ENCODE measurements at regions not wholly inside any gene's neighbourhood (a gene's known extent, or its start where the extent isn't known, plus 50 kb on each side); places are given as distances from the start of the nearest gene placed in this dataset.
"Not testable (repeated sequence)": the region's sequence is repeated elsewhere in the genome, so short reads cannot be mapped to it uniquely, and the experiment has no call there.

DNA sequence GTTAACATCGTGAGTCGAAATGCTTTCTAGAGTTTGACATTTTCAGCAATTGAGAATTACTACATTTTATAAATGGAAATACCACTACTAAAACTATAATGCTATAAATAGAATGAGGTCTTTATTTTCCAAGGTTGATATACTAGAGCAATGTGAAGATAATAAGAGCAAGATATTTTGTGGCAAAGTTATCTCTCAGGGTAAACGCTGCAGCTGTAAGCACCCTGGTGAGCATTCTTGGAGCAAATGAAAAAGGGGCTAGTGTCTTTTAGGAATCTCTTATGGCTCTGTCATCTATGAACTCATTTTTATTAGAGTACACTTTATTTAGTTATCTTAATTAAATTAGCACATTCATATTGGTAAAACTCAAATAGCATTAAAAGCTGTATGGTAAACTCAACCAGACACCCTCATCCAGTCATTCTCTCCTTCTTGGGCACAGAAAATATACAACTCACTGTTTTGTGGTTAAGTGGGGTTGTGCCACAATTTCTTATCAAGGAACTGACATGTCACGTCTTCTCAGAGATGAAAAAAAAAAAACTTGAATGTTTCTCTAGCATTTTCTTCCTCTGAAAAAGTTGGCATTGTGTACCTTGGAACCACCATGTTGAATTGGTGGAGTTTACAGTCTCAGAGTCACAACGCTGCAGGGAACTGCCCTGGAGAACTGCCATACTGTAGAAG lies 289.5 kb upstream of the PFKP start:
- no peak for DNase-seq

GRCh38 chr10:2772816-2773631 lies 294.3 kb upstream of the PFKP start:
- no peak for DNase-seq

- DNase-seq = no peak
Measured at GRCh38 chr10:2772135-2772534, 295.2 kb upstream of the PFKP start.

DNA sequence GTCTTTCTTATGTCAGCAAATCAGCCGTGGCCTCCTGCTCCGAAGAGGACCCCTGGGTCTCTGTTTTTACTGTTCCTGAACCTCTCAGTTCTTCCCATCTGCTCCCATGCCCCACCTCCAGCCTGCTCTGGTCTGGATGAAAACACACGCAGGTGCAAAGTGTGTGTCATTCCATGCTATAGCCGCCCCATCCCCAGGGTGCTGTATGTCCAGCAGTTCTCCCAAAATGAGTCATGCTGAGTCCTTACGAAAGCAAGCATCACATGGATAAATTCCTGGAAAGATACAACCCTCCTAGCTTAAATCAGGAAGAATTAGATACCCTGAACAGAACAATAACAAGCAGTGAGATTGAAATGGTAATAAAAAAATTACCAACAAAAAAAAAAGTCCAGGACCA lies 300.1 kb upstream of the PFKP start:
- DNase-seq = not testable (repeated sequence)

DNA sequence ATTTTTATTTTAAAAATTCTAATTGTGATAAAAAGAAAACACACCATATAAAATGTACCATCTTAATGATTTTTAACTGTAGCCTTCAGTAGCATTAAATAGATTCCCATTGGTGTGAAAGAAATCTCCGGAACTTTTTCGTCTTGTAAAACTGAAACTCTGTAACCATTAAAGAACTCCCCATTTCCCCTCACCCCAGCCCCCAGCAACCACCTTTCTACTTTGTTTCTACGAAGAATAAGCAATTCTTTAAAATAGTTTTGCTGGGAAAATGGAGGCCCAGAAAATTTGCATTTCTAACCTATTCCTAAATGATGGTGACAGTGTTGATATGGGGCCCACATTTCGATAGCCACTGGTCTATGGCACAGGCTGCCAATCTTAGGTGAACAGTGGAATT lies 305.4 kb upstream of the PFKP start:
- no peak for DNase-seq

DNA sequence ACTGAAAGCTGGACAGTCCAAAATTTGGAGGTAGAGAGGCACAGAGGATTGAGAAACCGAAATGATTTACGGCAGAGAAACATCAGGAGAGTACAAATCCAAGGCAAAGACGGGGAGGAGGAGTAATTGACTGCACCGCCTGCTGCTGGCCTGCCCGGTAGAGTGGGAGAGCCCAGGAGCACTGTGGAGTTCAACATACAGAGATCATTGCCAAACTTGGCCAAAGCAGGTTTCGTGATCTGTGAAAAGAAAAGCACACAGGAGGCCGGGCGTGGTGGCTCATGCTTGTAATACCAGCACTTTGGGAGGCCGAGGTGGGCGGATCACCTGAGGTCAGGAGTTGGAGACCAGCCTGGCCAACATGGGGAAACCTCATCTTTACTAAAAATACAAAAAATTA lies 306.0 kb upstream of the PFKP start:
- DNase-seq = no peak

DNA sequence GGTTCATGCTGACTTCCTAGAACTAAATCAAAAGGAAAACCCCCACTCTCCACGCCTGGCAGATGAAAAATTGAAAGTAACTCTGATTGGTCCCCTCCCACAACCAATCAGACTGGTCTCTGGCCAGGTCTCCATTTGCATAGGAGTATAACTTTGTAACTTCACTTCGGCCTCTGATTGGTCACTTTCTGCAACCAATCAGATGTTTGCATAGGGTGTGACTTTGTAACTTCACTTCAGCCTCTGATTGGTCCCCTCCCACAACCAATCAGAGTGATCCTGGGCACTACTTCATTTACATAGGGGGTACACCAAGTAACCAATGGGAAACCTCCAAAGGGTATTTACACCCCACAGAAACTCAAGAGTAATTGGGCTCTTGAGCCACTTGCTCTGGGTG lies 306.6 kb upstream of the PFKP start:
- no peak for DNase-seq

- DNase-seq = no peak
Measured at GRCh38 chr10:2759233-2759632, 308.1 kb upstream of the PFKP start.

DNA sequence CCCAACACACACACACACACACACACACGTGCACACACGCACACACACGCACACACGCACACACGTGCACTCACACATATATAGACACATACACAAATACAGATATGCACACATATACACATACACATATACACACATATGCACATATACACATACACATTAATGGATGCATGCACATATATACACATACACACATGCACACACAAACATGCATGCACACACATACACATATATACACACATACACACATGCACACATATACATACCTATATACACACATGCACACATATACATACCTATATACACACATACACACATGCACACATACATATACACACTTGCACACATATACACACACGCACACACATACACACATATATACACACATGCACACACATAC lies 312.4 kb upstream of the PFKP start:
- no peak for DNase-seq

- DNase-seq = no peak
Measured at GRCh38 chr10:2748287-2748686, 319.1 kb upstream of the PFKP start.

GRCh38 chr10:2746638-2747037 lies 320.7 kb upstream of the PFKP start:
- DNase-seq = no peak

DNA sequence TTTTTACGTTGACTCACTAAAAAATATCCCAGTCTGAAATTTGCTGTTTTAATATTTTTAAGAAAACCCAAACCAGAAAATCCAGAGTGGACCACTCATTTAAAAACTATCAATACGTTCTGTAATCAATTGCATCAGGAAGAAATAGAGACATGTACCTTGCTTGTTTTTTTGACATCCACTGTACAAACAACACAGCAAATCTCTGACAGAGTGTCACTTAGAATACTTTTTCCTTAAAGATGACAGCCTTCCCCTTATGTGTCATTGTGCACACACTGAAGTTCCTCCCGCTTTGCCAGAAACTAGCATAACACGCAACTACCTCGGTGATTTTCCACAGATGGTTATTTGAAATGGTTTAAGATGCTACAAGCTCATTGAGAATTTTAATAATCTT lies 321.7 kb upstream of the PFKP start:
- DNase-seq = no peak

DNA sequence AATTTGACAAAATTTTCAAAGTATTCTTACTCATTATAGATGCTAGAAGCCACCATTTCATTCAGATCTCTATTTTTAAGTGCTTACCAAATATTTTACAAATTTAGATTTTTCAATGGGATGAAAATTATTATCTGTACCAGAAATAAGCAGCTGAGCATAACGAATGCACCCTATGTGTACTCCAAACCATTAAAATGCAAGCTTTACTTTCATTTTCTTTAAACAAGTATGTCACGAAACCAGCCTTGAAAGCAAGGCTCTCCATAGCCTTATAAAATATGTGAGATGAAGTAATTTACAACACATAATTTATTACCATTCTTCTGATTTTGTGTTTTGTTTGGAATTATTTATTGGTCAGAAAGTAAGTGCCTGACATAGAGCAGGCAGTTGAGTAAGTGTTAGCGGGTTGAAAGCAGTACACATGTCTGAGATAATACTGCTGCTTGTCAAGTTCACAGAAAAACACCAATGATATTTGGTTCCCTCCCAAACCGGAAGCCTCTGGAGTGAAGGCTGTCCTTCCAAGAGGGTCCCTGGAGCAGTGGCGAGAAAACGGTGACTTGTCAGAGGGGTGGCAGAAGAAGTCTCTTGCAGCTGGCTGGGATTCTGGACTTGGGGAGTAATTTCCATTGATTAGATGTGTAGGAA lies 322.7 kb upstream of the PFKP start:
- DNase-seq = no peak

DNA sequence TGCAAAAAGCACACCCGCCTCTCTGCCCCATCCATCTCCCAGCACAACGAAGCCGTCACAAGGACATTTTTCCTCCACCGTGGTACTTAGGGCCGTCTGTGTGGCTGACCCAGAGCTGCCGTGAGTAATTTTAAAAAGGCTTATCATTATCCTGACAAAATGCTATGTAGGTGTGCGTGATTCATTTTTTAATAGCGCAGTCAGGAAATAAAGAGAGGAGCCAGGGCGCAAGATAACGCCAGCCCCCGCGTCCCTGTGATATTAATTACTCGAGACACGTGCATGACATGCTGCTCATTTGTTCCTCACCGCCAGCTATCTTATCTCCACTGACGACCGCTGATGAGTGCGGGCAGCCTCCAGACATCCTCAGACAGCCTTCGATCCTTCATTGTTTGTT lies 332.7 kb upstream of the PFKP start:
- DNase-seq = no peak

DNA sequence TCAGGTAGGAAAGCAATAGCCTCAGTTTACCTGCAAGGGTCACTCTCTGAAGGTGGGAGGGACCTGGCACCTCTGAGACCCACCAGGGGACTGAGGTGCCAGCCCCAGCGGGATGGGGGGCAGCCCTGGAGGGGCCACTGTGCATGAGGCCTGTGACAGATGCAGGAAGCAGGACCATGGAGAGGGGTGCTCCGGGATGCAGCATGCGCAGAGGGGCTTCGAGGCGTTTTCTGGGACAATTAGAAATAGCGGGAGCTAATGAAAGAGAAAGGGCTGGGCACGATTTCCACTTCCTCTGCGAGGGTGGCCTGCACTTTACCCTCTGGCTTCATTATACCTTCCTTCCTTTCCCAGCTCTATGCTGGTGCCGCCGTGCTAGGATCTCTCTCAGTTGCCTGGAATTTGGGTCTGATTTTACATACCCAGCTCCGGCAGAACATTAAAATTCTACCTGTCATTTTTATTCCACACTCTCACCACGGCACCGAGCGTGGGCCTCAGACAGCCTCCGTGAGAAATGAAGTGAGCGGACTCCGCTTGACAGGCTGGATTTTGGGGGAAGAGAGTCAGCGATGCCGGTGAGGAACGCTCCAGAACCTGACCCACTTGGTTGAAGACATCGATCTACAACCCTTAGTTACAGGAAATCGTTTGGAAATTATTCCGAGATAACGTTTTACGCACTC lies 333.9 kb upstream of the PFKP start:
- no peak for DNase-seq

- no peak for DNase-seq
Measured at GRCh38 chr10:2731940-2732339, 335.4 kb upstream of the PFKP start.

DNA sequence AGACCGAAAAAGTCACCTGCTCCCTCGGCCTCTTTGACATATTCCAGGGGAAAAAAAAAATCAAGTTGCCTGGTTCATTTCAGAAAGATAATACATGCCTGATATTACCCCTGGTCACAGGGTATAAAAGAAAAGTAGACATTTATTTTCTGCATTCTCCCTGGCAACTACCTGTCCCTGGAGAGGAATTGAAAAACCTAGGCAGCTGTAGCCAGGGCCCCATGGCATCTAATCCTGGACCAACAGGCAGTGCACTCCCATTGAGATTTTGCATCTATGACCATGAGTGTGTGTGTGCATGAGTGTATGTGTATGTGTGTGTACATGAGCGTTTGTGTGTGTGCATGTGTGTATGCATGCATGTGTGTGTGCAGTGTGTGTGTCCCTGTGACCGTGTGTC lies 338.2 kb upstream of the PFKP start:
- no peak for DNase-seq

GRCh38 chr10:2728087-2728486 lies 339.3 kb upstream of the PFKP start:
- DNase-seq = no peak

GRCh38 chr10:2716596-2716995 lies 350.8 kb upstream of the PFKP start:
- no peak for DNase-seq

GRCh38 chr10:2714597-2714996 lies 352.8 kb upstream of the PFKP start:
- no peak for DNase-seq

- no peak for DNase-seq
Measured at GRCh38 chr10:2703953-2704352, 363.4 kb upstream of the PFKP start.

DNA sequence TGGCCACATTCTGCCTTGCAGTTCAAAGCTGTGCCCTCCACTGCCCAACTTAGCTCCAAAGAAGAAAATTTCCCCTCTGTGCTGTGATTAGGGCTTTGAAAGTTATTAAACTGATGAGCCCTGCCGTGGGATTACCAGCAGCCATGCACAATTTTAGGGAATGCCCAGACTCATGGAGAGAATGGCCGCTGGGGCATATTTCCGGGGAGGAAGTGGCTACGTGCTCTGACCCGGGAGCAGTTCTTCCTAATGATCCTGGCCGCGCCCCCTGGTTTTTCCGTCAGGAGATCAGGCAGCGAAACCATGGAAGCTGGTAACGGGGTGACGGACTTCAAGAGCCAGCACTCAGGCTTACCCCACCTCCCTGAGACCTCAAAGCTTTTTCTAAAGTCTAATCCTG lies 365.5 kb upstream of the PFKP start:
- no peak for DNase-seq

- no peak for DNase-seq
Measured at GRCh38 chr10:2700626-2701305, 366.6 kb upstream of the PFKP start.
